Activated CD8-positive, alpha-beta memory T cell treated with anti-CD3 and anti-CD28 coated beads, Interleukin-2, amount 50 U/mL, for 4 hours (primary cell): ENCODE measurements at regions not wholly inside any gene's neighbourhood (a gene's known extent, or its start where the extent isn't known, plus 50 kb on each side); places are given as distances from the start of the nearest gene placed in this dataset.
"Not testable (repeated sequence)": the region's sequence is repeated elsewhere in the genome, so short reads cannot be mapped to it uniquely, and the experiment has no call there.

Experiments used
- DNase-seq: peaks from one replicate; pipeline ENCODE4 v3.0.0-alpha.2; 2020

- DNase-seq: no peak
Observed at GRCh38 chr4:26217961-26218676, 102.7 kb upstream of the RBPJ start.

- DNase-seq: no peak
Observed at GRCh38 chr4:26218677-26219605, 101.9 kb upstream of the RBPJ start.

- DNase-seq: no peak
Observed at GRCh38 chr4:26220696-26221095, 100.1 kb upstream of the RBPJ start.

- no peak for DNase-seq
Observed at GRCh38 chr4:26223155-26223554, 97.7 kb upstream of the RBPJ start.

GRCh38 chr4:26226629-26227376 is 94.0 kb upstream of the RBPJ start:
- DNase-seq: no peak

- no peak for DNase-seq
Observed at GRCh38 chr4:26227601-26228229, 93.1 kb upstream of the RBPJ start.

GRCh38 chr4:26228883-26229282 is 91.9 kb upstream of the RBPJ start:
- DNase-seq: no peak

GRCh38 chr4:26229974-26230373 is 90.8 kb upstream of the RBPJ start:
- DNase-seq: no peak

GRCh38 chr4:26233350-26233749 is 87.5 kb upstream of the RBPJ start:
- DNase-seq: no peak

GRCh38 chr4:26235500-26235899 is 85.3 kb upstream of the RBPJ start:
- no peak for DNase-seq

- no peak for DNase-seq
Observed at GRCh38 chr4:26237916-26238315, 82.9 kb upstream of the RBPJ start.

- DNase-seq: no peak
Observed at GRCh38 chr4:26238426-26238777, 82.4 kb upstream of the RBPJ start.

GRCh38 chr4:26238778-26239679 is 81.8 kb upstream of the RBPJ start:
- no peak for DNase-seq

GRCh38 chr4:26239801-26240200 is 81.0 kb upstream of the RBPJ start:
- DNase-seq: no peak

GRCh38 chr4:26241179-26241578 is 79.6 kb upstream of the RBPJ start:
- DNase-seq: no peak

- DNase-seq: no peak
Observed at GRCh38 chr4:26242451-26242850, 78.4 kb upstream of the RBPJ start.

GRCh38 chr4:26244138-26244537 is 76.7 kb upstream of the RBPJ start:
- DNase-seq: not testable (repeated sequence)

- DNase-seq: no peak
Observed at GRCh38 chr4:26248647-26249046, 72.2 kb upstream of the RBPJ start.

GRCh38 chr4:26252349-26253025 is 68.3 kb upstream of the RBPJ start:
- DNase-seq: no peak

- DNase-seq: no peak
Observed at GRCh38 chr4:26253968-26254367, 66.8 kb upstream of the RBPJ start.

GRCh38 chr4:26255989-26256388 is 64.8 kb upstream of the RBPJ start:
- no peak for DNase-seq
